ENCODE measurements at regions not wholly inside any gene's neighbourhood (a gene's known extent, or its start where the extent isn't known, plus 50 kb on each side); places are given as distances from the start of the nearest gene placed in this dataset.
A peak's percentile ranks its signal among the peaks of the same experiment; 100 is the strongest.

DNA sequence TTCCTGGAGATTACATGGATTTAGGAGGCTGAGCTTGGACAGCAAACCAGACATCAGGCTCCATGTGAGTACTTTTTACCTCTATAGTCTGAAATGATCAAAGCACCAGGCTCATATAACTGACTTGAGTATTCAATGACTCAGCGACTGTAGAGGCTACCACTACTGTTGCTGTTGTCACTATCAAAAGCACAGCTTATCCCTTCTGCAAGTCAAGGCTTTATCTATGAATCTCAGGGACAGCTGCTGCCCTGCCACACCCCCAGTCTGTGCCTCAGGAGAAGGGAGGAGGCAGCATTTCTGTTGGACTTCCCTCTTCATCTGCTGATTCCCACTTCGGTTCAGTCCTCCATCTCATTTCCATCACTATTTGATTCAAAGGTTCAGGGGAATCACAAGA lies 80.5 kb upstream of the CNR1 start:
- Mint-ChIP-seq H3K9me3 (peaks cover 7% of the 10 kb centered on the region), H3K27me3 (ENCODE audit: insufficient read depth) (no peaks in the 10 kb centered on the region), H3K36me3 (ENCODE audit: low read depth) (no peaks in the 10 kb centered on the region), H3K4me3 (no peak overlapping the region), H3K4me1 (peaks cover 5% of the 10 kb centered on the region), H3K27ac (no peak overlapping the region)
- Histone ChIP-seq H3K36me3 (ENCODE audit: control insufficient read depth, insufficient read depth, low read length) (no peaks in the 10 kb centered on the region), H3K9me3 (ENCODE audit: control insufficient read depth, low read length) (no peaks in the 10 kb centered on the region), H3K4me3 (ENCODE audit: low read length) (no peak overlapping the region), H3K27ac (ENCODE audit: low read depth, low read length) (no peak overlapping the region), H3K9ac (ENCODE audit: extremely low read depth, low read length, poor library complexity, severe bottlenecking) (no peak overlapping the region), H3K4me1 (ENCODE audit: control insufficient read depth, insufficient read depth, low read length) (peaks cover 5% of the 10 kb centered on the region), H3K27me3 (ENCODE audit: control insufficient read depth, insufficient read depth, low read length, poor library complexity, severe bottlenecking) (no peaks in the 10 kb centered on the region)
- peak; percentile 42 for DNase-seq
- no peak for TF ChIP-seq CTCF (conservative IDR thresholded peaks at IDR 0.05)
- WGBS, 2 experiments (ENCODE audit: insufficient coverage in 1 of 2, insufficient read length in 1 of 2), result 82 to 100% methylated on average over 1 to 2 of the region's 2 CpGs

- no peak overlapping the region for H3K9ac ChIP-seq (ENCODE audit: extremely low read depth, low read length, poor library complexity, severe bottlenecking)
- 92% methylated on average over 2 of the region's 3 CpGs; no CpG with 5 or more reads in 1 of the 2 experiments for WGBS, 2 experiments (ENCODE audit: insufficient coverage in 1 of 2, insufficient read length in 1 of 2)
Measured at GRCh38 chr6:88244721-88245120, 78.6 kb upstream of the CNR1 start.

DNA sequence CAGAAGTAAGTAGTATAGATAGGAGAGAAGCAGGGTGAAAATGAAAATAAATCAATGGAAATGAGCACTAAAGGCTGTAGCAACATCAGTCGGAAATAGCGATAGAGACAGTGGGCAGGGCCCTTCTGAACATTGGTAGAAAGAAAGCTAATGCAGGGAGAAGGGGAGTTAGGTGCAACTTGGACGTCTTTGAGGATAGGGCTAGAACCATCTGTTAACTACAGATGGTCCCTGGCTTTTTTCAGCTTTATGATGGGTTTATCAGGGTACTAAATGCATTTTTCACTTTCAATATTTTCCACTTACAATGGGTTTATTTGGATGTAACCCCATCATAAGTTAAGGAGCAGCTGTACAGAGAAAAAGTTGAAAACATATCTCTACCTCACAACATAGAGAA lies 72.8 kb upstream of the CNR1 start:
- Mint-ChIP-seq H3K36me3 (ENCODE audit: low read depth) (no peaks in the 10 kb centered on the region), H3K9me3 (peaks cover 11% of the 10 kb centered on the region), H3K4me1 (no peaks in the 10 kb centered on the region), H3K4me3 (no peak overlapping the region), H3K27me3 (ENCODE audit: insufficient read depth) (no peaks in the 10 kb centered on the region), H3K27ac (no peak overlapping the region)
- TF ChIP-seq CTCF (conservative IDR thresholded peaks at IDR 0.05), result no peak
- WGBS, 2 experiments (ENCODE audit: insufficient coverage in 1 of 2, insufficient read length in 1 of 2), result 92 to 100% methylated on average over 3 of the region's 3 CpGs
- no peaks in the 10 kb centered on the region for H3K36me3 ChIP-seq (ENCODE audit: control insufficient read depth, insufficient read depth, low read length)
- no peak overlapping the region for H3K9ac ChIP-seq (ENCODE audit: extremely low read depth, low read length, poor library complexity, severe bottlenecking)
- H3K27ac ChIP-seq (ENCODE audit: low read depth, low read length), result no peak overlapping the region
- no peaks in the 10 kb centered on the region for H3K27me3 ChIP-seq (ENCODE audit: control insufficient read depth, insufficient read depth, low read length, poor library complexity, severe bottlenecking)
- no peaks in the 10 kb centered on the region for H3K9me3 ChIP-seq (ENCODE audit: control insufficient read depth, low read length)
- no peak overlapping the region for H3K4me3 ChIP-seq (ENCODE audit: low read length)
- H3K4me1 ChIP-seq (ENCODE audit: control insufficient read depth, insufficient read depth, low read length), result no peaks in the 10 kb centered on the region
- DNase-seq, result no peak

More at GRCh38 chr6:88244721-88245120, 78.6 kb upstream of the CNR1 start:
- Histone ChIP-seq H3K27me3 (ENCODE audit: control insufficient read depth, insufficient read depth, low read length, poor library complexity, severe bottlenecking) (no peaks in the 10 kb centered on the region), H3K36me3 (ENCODE audit: control insufficient read depth, insufficient read depth, low read length) (no peaks in the 10 kb centered on the region), H3K9me3 (ENCODE audit: control insufficient read depth, low read length) (no peaks in the 10 kb centered on the region), H3K4me3 (ENCODE audit: low read length) (no peak overlapping the region), H3K27ac (ENCODE audit: low read depth, low read length) (no peak overlapping the region), H3K4me1 (ENCODE audit: control insufficient read depth, insufficient read depth, low read length) (peaks cover 5% of the 10 kb centered on the region)
- H3K4me3 Mint-ChIP-seq, result no peak overlapping the region
- H3K4me1 Mint-ChIP-seq, result peaks cover 5% of the 10 kb centered on the region
- H3K27ac Mint-ChIP-seq, result no peak overlapping the region
- DNase-seq, result no peak
- no peaks in the 10 kb centered on the region for H3K36me3 Mint-ChIP-seq (ENCODE audit: low read depth)
- TF ChIP-seq CTCF (conservative IDR thresholded peaks at IDR 0.05), result no peak
- H3K9me3 Mint-ChIP-seq, result peaks cover 11% of the 10 kb centered on the region
- H3K27me3 Mint-ChIP-seq (ENCODE audit: insufficient read depth), result no peaks in the 10 kb centered on the region

Measured in endodermal cell (in vitro differentiated cells).